CD4-positive, CD25-positive, alpha-beta regulatory T cell (primary cell): ENCODE measurements at regions not wholly inside any gene's neighbourhood (a gene's known extent, or its start where the extent isn't known, plus 50 kb on each side); places are given as distances from the start of the nearest gene placed in this dataset.

Experiments
- ATAC-seq, 2 donors: fragments of 150-1000 bp; cut with Tn5 transposase; one replicate each; pipeline ENCODE4 v1.10.0; 2021; ENCODE audit warnings: low read depth in 2 of 2, moderate number of reproducible peaks in 2 of 2, moderate library complexity in 1 of 2
- DNase-seq, 3 donors: peaks; one replicate each; pipeline versions ENCODE4 v3.0.0 to v3.0.0-alpha.2; 2012 to 2022; ENCODE audit warnings: mixed read lengths in 1 of 3
- H3K27ac ChIP-seq: one replicate; pipeline ENCODE4 v1.7.0; 2013; ENCODE audit warnings: mild to moderate bottlenecking, low read length; ENCODE audit not compliant: insufficient read depth, poor library complexity, severe bottlenecking
- H3K27me3 ChIP-seq: one replicate; pipeline ENCODE4 v1.7.0; 2013; ENCODE audit warnings: low read length; ENCODE audit not compliant: control insufficient read depth, insufficient read depth
- H3K36me3 ChIP-seq: one replicate; pipeline ENCODE4 v1.7.0; 2013; ENCODE audit warnings: mild to moderate bottlenecking, low read length, moderate library complexity; ENCODE audit not compliant: control insufficient read depth, insufficient read depth
- H3K4me1 ChIP-seq: 2 replicates; pipeline ENCODE4 v1.7.0; 2013; ENCODE audit warnings: mild to moderate bottlenecking, low read length; ENCODE audit not compliant: insufficient read depth, control insufficient read depth, poor library complexity, severe bottlenecking
- H3K4me3 ChIP-seq: one replicate; pipeline ENCODE4 v1.7.0; 2013; ENCODE audit warnings: low read depth, mild to moderate bottlenecking, low read length, moderate library complexity
- H3K9me3 ChIP-seq, 2 experiments: 1 replicate in 1 of 2; 2 replicates in 1 of 2; pipeline ENCODE4 v1.7.0; 2013; ENCODE audit warnings: low read length in 2 of 2, mild to moderate bottlenecking in 1 of 2, moderate library complexity in 1 of 2; ENCODE audit not compliant: control insufficient read depth in 2 of 2
- H3K27ac Mint-ChIP-seq, 3 donors: one replicate each; pipeline ENCODE4 v1.8.0; 2020 to 2022; ENCODE audit warnings: mild to moderate bottlenecking in 3 of 3, mixed read lengths in 3 of 3, moderate library complexity in 2 of 3
- H3K27me3 Mint-ChIP-seq: one replicate; pipeline ENCODE4 v1.8.0; 2022; ENCODE audit warnings: mild to moderate bottlenecking, mixed read lengths
- H3K36me3 Mint-ChIP-seq: one replicate; pipeline ENCODE4 v1.8.0; 2020; ENCODE audit warnings: mixed read lengths
- H3K4me1 Mint-ChIP-seq, 4 donors: one replicate each; pipeline ENCODE4 v1.8.0; 2020 to 2022; ENCODE audit warnings: mixed read lengths in 4 of 4, mild to moderate bottlenecking in 1 of 4
- H3K4me3 Mint-ChIP-seq, 4 donors: one replicate each; pipeline ENCODE4 v1.8.0; 2020 to 2022; ENCODE audit warnings: mild to moderate bottlenecking in 4 of 4, mixed read lengths in 4 of 4, moderate library complexity in 3 of 4
- H3K9me3 Mint-ChIP-seq, 7 donors: one replicate each; pipeline ENCODE4 v1.8.0; 2020 to 2022; ENCODE audit warnings: mixed read lengths in 7 of 7, mild to moderate bottlenecking in 3 of 7, moderate library complexity in 2 of 7

DNA sequence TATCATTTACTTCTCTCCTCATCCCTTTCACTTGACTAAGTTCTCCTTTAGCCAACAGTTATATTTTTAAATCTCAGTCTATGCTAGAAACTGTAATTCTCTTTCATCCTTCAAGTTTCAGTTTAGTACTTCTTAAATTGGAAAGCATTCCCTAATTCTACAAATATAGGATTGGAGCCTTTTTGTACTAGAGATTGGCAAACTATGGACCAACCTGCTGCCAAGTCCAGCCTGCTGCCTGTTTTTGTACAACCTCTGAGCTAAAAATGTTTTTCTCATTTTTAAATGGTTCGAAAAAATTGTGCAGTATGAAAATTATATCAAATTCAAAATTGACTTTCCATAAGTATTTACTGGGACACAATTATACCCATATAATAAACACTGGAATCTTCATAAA lies 1381.5 kb upstream of the SPRY2 start:
- Histone ChIP-seq H3K27me3 (no peaks in the 10 kb centered on the region), H3K36me3 (no peaks in the 10 kb centered on the region), H3K9me3 (peaks cover 5 to 6% of the 10 kb centered on the region in 2 experiments), H3K27ac (no peak overlapping the region), H3K4me1 (no peaks in the 10 kb centered on the region), H3K4me3 (no peak overlapping the region)
- no peak for DNase-seq
- Mint-ChIP-seq H3K9me3 (peaks cover 0 to 20% (median 10%) of the 10 kb centered on the region in 7 donors), H3K36me3 (no peaks in the 10 kb centered on the region), H3K27me3 (no peaks in the 10 kb centered on the region), H3K4me1 (no peaks in the 10 kb centered on the region), H3K27ac (no peak overlapping the region), H3K4me3 (no peak overlapping the region)
- no peak for ATAC-seq

DNA sequence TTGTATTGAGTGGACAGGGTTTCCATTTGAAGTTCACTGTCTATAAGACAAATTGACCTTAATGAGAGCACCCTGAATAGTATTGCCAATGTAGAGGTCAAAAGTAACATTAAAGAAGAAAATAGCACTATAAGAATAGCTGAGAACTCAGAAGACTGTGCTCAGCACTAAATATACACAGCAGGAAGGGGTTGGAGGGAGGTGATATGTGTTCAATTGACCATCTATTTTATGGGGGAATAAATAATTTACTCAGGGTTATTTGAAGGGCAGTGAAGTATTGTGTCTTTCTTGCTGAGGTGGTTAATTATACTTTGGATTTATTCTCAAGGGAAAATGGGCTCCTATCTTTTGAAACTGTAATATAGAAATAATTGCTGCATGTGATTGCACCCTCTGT lies 1380.5 kb upstream of the SPRY2 start:
- H3K9me3 ChIP-seq: peaks cover 2 to 5% of the 10 kb centered on the region in 2 experiments
- H3K36me3 ChIP-seq: no peaks in the 10 kb centered on the region
- Mint-ChIP-seq H3K36me3 (no peaks in the 10 kb centered on the region), H3K27ac (no peak overlapping the region), H3K4me3 (no peak overlapping the region), H3K27me3 (no peaks in the 10 kb centered on the region), H3K9me3 (peaks cover 0 to 14% (median 9%) of the 10 kb centered on the region in 7 donors), H3K4me1 (no peaks in the 10 kb centered on the region)
- H3K27me3 ChIP-seq: no peaks in the 10 kb centered on the region
- H3K27ac ChIP-seq: no peak overlapping the region
- no peak overlapping the region for H3K4me3 ChIP-seq
- H3K4me1 ChIP-seq: no peaks in the 10 kb centered on the region
- DNase-seq (no peak), ATAC-seq (no peak)

GRCh38 chr13:81714513-81714912 lies 1373.6 kb upstream of the SPRY2 start:
- Histone ChIP-seq H3K4me3 (no peak overlapping the region), H3K36me3 (no peaks in the 10 kb centered on the region), H3K27ac (no peak overlapping the region), H3K4me1 (no peaks in the 10 kb centered on the region), H3K27me3 (no peaks in the 10 kb centered on the region), H3K9me3 (peaks cover 0 to 3% of the 10 kb centered on the region in 2 experiments)
- Mint-ChIP-seq H3K4me3 (no peak overlapping the region), H3K27ac (no peak overlapping the region), H3K27me3 (no peaks in the 10 kb centered on the region), H3K36me3 (no peaks in the 10 kb centered on the region), H3K4me1 (no peaks in the 10 kb centered on the region), H3K9me3 (peaks cover 1 to 12% (median 7%) of the 10 kb centered on the region in 7 donors)
- ATAC-seq: no peak
- no peak for DNase-seq

- no peaks in the 10 kb centered on the region for H3K36me3 ChIP-seq
These were observed 1372.3 kb upstream of the SPRY2 start for GRCh38 chr13:81713201-81713600.

GRCh38 chr13:81697826-81698225 lies 1356.9 kb upstream of the SPRY2 start:
- no peak for DNase-seq
- no peak for ATAC-seq
- no peaks in the 10 kb centered on the region for H3K4me1 ChIP-seq
- H3K4me3 Mint-ChIP-seq: no peak overlapping the region
- no peak overlapping the region for H3K27ac ChIP-seq
- no peaks in the 10 kb centered on the region for H3K27me3 Mint-ChIP-seq
- no peak overlapping the region for H3K4me3 ChIP-seq
- no peak overlapping the region for H3K27ac Mint-ChIP-seq
- H3K36me3 ChIP-seq: no peaks in the 10 kb centered on the region
- H3K9me3 Mint-ChIP-seq: peaks cover 0 to 20% (median 11%) of the 10 kb centered on the region in 7 donors
- no peaks in the 10 kb centered on the region for H3K4me1 Mint-ChIP-seq
- H3K9me3 ChIP-seq: peaks cover 0 to 5% of the 10 kb centered on the region in 2 experiments
- no peaks in the 10 kb centered on the region for H3K27me3 ChIP-seq
- peaks cover 4% of the 10 kb centered on the region for H3K36me3 Mint-ChIP-seq

More at GRCh38 chr13:81713201-81713600, 1372.3 kb upstream of the SPRY2 start:
- DNase-seq (no peak), ATAC-seq (no peak)
- Mint-ChIP-seq H3K4me3 (no peak overlapping the region), H3K36me3 (no peaks in the 10 kb centered on the region), H3K4me1 (no peaks in the 10 kb centered on the region), H3K27me3 (no peaks in the 10 kb centered on the region), H3K9me3 (peaks cover 2 to 18% (median 6%) of the 10 kb centered on the region in 7 donors), H3K27ac (no peak overlapping the region)
- Histone ChIP-seq H3K4me3 (no peak overlapping the region), H3K4me1 (no peaks in the 10 kb centered on the region), H3K27me3 (no peaks in the 10 kb centered on the region), H3K9me3 (peaks cover 0 to 3% of the 10 kb centered on the region in 2 experiments), H3K27ac (no peak overlapping the region)

DNA sequence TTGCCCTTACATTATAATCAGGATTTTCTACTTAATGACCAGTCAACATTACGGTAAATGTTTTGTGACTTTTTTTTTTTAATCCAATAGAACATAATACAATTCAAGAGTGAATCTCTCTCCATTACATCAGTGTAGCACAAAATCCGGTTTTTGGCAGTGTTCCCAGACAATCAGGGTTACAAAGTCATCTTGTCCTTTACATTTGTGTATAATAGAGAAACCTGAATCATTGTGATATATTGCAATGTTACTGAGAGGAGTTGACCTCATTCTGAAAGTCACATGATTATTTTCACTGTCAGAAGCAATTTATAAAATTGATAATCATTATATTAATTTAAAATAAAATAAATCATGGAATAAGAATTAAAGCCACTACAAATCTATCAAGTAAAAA lies 1346.0 kb upstream of the SPRY2 start:
- Mint-ChIP-seq H3K4me3 (no peak overlapping the region), H3K27me3 (no peaks in the 10 kb centered on the region), H3K27ac (no peak overlapping the region), H3K4me1 (no peaks in the 10 kb centered on the region), H3K9me3 (peaks cover 0 to 19% (median 6%) of the 10 kb centered on the region in 7 donors), H3K36me3 (no peaks in the 10 kb centered on the region)
- Histone ChIP-seq H3K4me1 (no peaks in the 10 kb centered on the region), H3K9me3 (no peaks in the 10 kb centered on the region), H3K36me3 (no peaks in the 10 kb centered on the region), H3K27ac (no peak overlapping the region), H3K4me3 (no peak overlapping the region), H3K27me3 (no peaks in the 10 kb centered on the region)
- ATAC-seq (no peak), DNase-seq (no peak)

DNA sequence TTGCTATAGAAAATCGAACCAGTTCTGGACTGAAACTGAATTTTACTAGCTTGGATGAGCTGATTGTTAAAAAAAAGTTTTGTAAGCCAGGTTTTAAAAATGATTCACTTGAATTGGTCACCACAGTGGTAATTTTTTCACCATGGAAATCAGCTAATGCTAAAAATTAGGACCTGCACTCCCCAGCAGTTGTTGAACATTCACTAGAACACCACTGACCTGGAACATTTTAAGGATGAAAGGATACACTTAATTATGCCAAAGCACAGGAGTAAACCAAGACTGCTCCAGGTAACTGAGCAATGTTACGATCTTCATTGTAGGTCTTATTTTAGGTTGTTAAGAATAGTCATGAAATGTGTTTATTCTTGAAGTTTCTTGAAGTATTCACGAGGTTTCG lies 1342.6 kb upstream of the SPRY2 start:
- Histone ChIP-seq H3K4me1 (no peaks in the 10 kb centered on the region), H3K27ac (no peak overlapping the region), H3K27me3 (no peaks in the 10 kb centered on the region), H3K9me3 (no peaks in the 10 kb centered on the region), H3K36me3 (no peaks in the 10 kb centered on the region), H3K4me3 (no peak overlapping the region)
- ATAC-seq: no peak
- no peaks in the 10 kb centered on the region for H3K36me3 Mint-ChIP-seq
- H3K4me3 Mint-ChIP-seq: no peak overlapping the region
- no peak overlapping the region for H3K27ac Mint-ChIP-seq
- peaks cover 0 to 24% (median 4%) of the 10 kb centered on the region in 7 donors for H3K9me3 Mint-ChIP-seq
- DNase-seq: no peak
- no peaks in the 10 kb centered on the region for H3K27me3 Mint-ChIP-seq
- H3K4me1 Mint-ChIP-seq: no peaks in the 10 kb centered on the region

GRCh38 chr13:81682081-81682630 lies 1341.2 kb upstream of the SPRY2 start:
- Histone ChIP-seq H3K27ac (no peak overlapping the region), H3K36me3 (no peaks in the 10 kb centered on the region)

More at GRCh38 chr13:81682081-81682630, 1341.2 kb upstream of the SPRY2 start:
- ATAC-seq (no peak), DNase-seq (no peak)
- no peak overlapping the region for H3K27ac Mint-ChIP-seq
- H3K27me3 Mint-ChIP-seq: no peaks in the 10 kb centered on the region
- no peak overlapping the region for H3K4me3 Mint-ChIP-seq
- H3K9me3 Mint-ChIP-seq: peaks cover 0 to 28% (median 6%) of the 10 kb centered on the region in 7 donors
- H3K4me3 ChIP-seq: no peak overlapping the region
- no peaks in the 10 kb centered on the region for H3K27me3 ChIP-seq
- peaks cover 0 to 7% of the 10 kb centered on the region in 2 experiments for H3K9me3 ChIP-seq
- H3K4me1 ChIP-seq: no peaks in the 10 kb centered on the region
- no peaks in the 10 kb centered on the region for H3K4me1 Mint-ChIP-seq
- H3K36me3 Mint-ChIP-seq: no peaks in the 10 kb centered on the region
